Tibial nerve (tissue), 4 donors: ENCODE measurements at regions not wholly inside any gene's neighbourhood (a gene's known extent, or its start where the extent isn't known, plus 50 kb on each side); places are given as distances from the start of the nearest gene placed in this dataset.

Experiments used
- CTCF ChIP-seq, 5 experiments: fragments of 200-600 bp in 3 of 5; fragments of 450-650 bp in 2 of 5; sonication (generic) in 3 of 5; IDR thresholded peaks; one replicate each; pipeline ENCODE4 v1.5.1; 2016 to 2019; ENCODE audit warnings: antibody characterized with exemption in 5 of 5, mild to moderate bottlenecking in 3 of 5, moderate library complexity in 2 of 5
- EP300 ChIP-seq, 2 donors: sonication (generic); formaldehyde crosslinking; IDR thresholded peaks; one replicate each; pipeline ENCODE4 v1.6.1; 2017; ENCODE audit warnings: antibody characterized with exemption in 2 of 2, mild to moderate bottlenecking in 1 of 2
- POLR2A ChIP-seq, 2 donors: fragments of 450-650 bp; IDR thresholded peaks; one replicate each; pipeline ENCODE4 v1.6.1; 2017; ENCODE audit warnings: antibody characterized with exemption in 2 of 2, mild to moderate bottlenecking in 2 of 2, moderate library complexity in 2 of 2

GRCh38 chr2:53342248-53342647 is 425.4 kb upstream of the CHAC2 start:
- no peak for TF ChIP-seq CTCF (IDR thresholded peaks at IDR 0.05)
- no peak for TF ChIP-seq POLR2A (IDR thresholded peaks at IDR 0.05)
- no peak for TF ChIP-seq EP300 (IDR thresholded peaks at IDR 0.05)
